ENCODE measurements at regions not wholly inside any gene's neighbourhood (a gene's known extent, or its start where the extent isn't known, plus 50 kb on each side); places are given as distances from the start of the nearest gene placed in this dataset.

GRCh38 chr7:63054191-63054661, 944.4 kb upstream of the ZNF722 start:
- Mint-ChIP-seq H3K4me1 (no peaks in the 10 kb centered on the region), H3K4me3 (no peak overlapping the region), H3K9me3 (peaks cover 31% of the 10 kb centered on the region), H3K27me3 (ENCODE audit: low read depth) (peaks cover 23% of the 10 kb centered on the region), H3K36me3 (peaks cover 45% of the 10 kb centered on the region), H3K27ac (no peak overlapping the region)
- ATAC-seq: no peak
- TF ChIP-seq NFATC4 (CRISPR knock-in tag; IDR thresholded peaks at IDR 0.05): no peak
- TF ChIP-seq OVOL2 (CRISPR knock-in tag; IDR thresholded peaks at IDR 0.05; ENCODE audit: borderline replicate concordance): no peak
- no peak for TF ChIP-seq EMX1 (CRISPR knock-in tag; IDR thresholded peaks at IDR 0.05)
- no peak for TF ChIP-seq ATF1 (CRISPR knock-in tag; IDR thresholded peaks at IDR 0.05)
- no peak for TF ChIP-seq NFE2L1 (CRISPR knock-in tag; IDR thresholded peaks at IDR 0.05)
- TF ChIP-seq ZNF219 (CRISPR knock-in tag; IDR thresholded peaks at IDR 0.05; ENCODE audit: borderline replicate concordance): no peak
- TF ChIP-seq ZBTB43 (CRISPR knock-in tag; IDR thresholded peaks at IDR 0.05): no peak
- no peak for TF ChIP-seq PREB (CRISPR knock-in tag; IDR thresholded peaks at IDR 0.05; ENCODE audit: borderline replicate concordance)
- no peak for TF ChIP-seq ZNF671 (CRISPR knock-in tag; IDR thresholded peaks at IDR 0.05)
- TF ChIP-seq PRDM15 (CRISPR knock-in tag; IDR thresholded peaks at IDR 0.05): no peak
- no peak for TF ChIP-seq GABPB1 (CRISPR knock-in tag; IDR thresholded peaks at IDR 0.05)
- TF ChIP-seq ZNF416 (CRISPR knock-in tag; IDR thresholded peaks at IDR 0.05): no peak
- DNase-seq (ENCODE audit: low spot score): no peak
- ChIA-PET POLR2A (no interaction called here), CTCF (no interaction called here)

- Mint-ChIP-seq H3K4me3 (no peak overlapping the region), H3K9me3 (peaks cover 20% of the 10 kb centered on the region), H3K4me1 (no peaks in the 10 kb centered on the region), H3K27me3 (ENCODE audit: low read depth) (peaks cover 18% of the 10 kb centered on the region), H3K36me3 (peaks cover 35% of the 10 kb centered on the region), H3K27ac (no peak overlapping the region)
- DNase-seq (ENCODE audit: low spot score): no peak
- ChIA-PET POLR2A (no interaction called here), CTCF (no interaction called here)
- ATAC-seq: no peak
- TF ChIP-seq ATF6 (CRISPR knock-in tag; IDR thresholded peaks at IDR 0.05) (no peak), IRF2 (CRISPR knock-in tag; IDR thresholded peaks at IDR 0.05; ENCODE audit: borderline replicate concordance, low read depth) (no peak), ZSCAN18 (CRISPR knock-in tag; IDR thresholded peaks at IDR 0.05) (no peak), GABPB1 (CRISPR knock-in tag; IDR thresholded peaks at IDR 0.05) (no peak), USF2 (CRISPR knock-in tag; IDR thresholded peaks at IDR 0.05) (no peak), ETV6 (CRISPR knock-in tag; IDR thresholded peaks at IDR 0.05) (no peak), ZNF121 (CRISPR knock-in tag; IDR thresholded peaks at IDR 0.05) (no peak), ATF2 (CRISPR knock-in tag; IDR thresholded peaks at IDR 0.05; ENCODE audit: borderline replicate concordance, low read depth) (no peak), FOXK1 (CRISPR knock-in tag; IDR thresholded peaks at IDR 0.05) (no peak), KAT7 (CRISPR knock-in tag; IDR thresholded peaks at IDR 0.05; ENCODE audit: borderline replicate concordance) (no peak), JAZF1 (CRISPR knock-in tag; IDR thresholded peaks at IDR 0.05) (no peak), FOXP4 (CRISPR knock-in tag; IDR thresholded peaks at IDR 0.05) (no peak)
Measured at GRCh38 chr7:63057265-63057664, 941.4 kb upstream of the ZNF722 start.

All from WTC11 (cell line).